ENCODE measurements at regions not wholly inside any gene's neighbourhood (a gene's known extent, or its start where the extent isn't known, plus 50 kb on each side); places are given as distances from the start of the nearest gene placed in this dataset.
"Not testable (repeated sequence)": the region's sequence is repeated elsewhere in the genome, so short reads cannot be mapped to it uniquely, and the experiment has no call there.

DNA sequence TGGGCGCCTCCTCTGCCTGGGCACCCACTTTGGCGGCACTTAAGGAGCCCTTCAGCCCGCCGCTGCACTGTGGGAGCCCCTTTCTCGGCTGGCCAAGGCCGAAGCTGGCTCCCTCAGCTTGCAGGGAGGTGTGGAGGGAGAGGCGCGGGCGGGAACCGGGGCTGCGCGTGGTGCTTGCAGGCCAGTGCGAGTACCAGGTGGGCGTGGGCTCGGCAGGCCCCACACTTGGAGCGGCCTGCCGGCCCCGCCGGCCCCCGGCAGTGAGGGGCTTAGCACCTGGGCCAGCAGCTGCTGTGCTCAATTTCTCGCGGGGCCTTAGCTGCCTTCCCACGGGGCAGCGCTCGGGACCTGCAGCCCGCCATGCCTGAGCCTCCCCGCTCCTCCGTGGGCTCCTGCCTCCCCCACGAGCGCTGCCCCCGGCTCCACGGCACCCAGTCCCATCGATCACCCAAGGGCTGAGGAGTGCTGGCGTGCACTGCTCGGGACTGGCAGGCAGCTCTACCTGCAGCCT is 182.4 kb upstream of the GPRIN3 start:
- TF ChIP-seq, protein P1, sequence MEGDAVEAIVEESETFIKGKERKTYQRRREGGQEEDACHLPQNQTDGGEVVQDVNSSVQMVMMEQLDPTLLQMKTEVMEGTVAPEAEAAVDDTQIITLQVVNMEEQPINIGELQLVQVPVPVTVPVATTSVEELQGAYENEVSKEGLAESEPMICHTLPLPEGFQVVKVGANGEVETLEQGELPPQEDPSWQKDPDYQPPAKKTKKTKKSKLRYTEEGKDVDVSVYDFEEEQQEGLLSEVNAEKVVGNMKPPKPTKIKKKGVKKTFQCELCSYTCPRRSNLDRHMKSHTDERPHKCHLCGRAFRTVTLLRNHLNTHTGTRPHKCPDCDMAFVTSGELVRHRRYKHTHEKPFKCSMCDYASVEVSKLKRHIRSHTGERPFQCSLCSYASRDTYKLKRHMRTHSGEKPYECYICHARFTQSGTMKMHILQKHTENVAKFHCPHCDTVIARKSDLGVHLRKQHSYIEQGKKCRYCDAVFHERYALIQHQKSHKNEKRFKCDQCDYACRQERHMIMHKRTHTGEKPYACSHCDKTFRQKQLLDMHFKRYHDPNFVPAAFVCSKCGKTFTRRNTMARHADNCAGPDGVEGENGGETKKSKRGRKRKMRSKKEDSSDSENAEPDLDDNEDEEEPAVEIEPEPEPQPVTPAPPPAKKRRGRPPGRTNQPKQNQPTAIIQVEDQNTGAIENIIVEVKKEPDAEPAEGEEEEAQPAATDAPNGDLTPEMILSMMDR (IDR thresholded peaks at IDR 0.05; ENCODE audit: low read depth, low read length): not testable (repeated sequence)
- not testable (repeated sequence) for TF ChIP-seq EZH2phosphoT487 (IDR thresholded peaks at IDR 0.05; ENCODE audit: low read depth)
